Mammary epithelial cell (primary cell): ENCODE measurements at regions not wholly inside any gene's neighbourhood (a gene's known extent, or its start where the extent isn't known, plus 50 kb on each side); places are given as distances from the start of the nearest gene placed in this dataset.
"Not testable (repeated sequence)": the region's sequence is repeated elsewhere in the genome, so short reads cannot be mapped to it uniquely, and the experiment has no call there.

Source experiments
- EZH2 ChIP-seq: IDR thresholded peaks from 2 replicates; pipeline ENCODE4 v1.6.1; 2012; ENCODE audit warnings: low read length, inconsistent platforms, borderline replicate concordance
- TF ChIP-seq, protein P1 (sequence below), 2 donors: IDR thresholded peaks in 1 of 2; conservative IDR thresholded peaks in 1 of 2; 2 replicates each; pipeline ENCODE4 v1.5.1; 2011 to 2012; ENCODE audit warnings: inconsistent platforms in 2 of 2, low read length in 2 of 2, mild to moderate bottlenecking in 2 of 2, control low read depth in 1 of 2, low read depth in 1 of 2; ENCODE audit not compliant: insufficient read depth in 1 of 2; ENCODE audit errors: extremely low read depth in 1 of 2

DNA sequence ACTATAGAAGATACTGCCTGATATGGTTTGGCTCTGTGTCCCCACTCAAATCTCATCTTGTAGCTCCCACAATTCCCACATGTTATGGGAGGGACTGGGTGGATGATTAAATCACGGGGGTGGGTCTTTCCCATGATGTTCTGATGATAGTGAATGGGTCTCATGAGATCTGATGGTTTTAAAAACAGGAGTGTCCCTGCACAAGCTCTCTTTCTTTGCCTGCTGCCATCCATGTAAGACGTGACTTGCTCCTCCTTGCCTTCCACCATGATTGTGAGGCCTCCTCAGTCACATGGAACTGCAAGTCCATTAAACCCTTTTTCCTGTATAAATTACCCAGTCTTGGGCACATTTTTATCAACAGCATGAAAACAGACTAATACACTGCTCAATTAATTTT is 217.8 kb downstream of the FAM43A start:
- TF ChIP-seq, protein P1, sequence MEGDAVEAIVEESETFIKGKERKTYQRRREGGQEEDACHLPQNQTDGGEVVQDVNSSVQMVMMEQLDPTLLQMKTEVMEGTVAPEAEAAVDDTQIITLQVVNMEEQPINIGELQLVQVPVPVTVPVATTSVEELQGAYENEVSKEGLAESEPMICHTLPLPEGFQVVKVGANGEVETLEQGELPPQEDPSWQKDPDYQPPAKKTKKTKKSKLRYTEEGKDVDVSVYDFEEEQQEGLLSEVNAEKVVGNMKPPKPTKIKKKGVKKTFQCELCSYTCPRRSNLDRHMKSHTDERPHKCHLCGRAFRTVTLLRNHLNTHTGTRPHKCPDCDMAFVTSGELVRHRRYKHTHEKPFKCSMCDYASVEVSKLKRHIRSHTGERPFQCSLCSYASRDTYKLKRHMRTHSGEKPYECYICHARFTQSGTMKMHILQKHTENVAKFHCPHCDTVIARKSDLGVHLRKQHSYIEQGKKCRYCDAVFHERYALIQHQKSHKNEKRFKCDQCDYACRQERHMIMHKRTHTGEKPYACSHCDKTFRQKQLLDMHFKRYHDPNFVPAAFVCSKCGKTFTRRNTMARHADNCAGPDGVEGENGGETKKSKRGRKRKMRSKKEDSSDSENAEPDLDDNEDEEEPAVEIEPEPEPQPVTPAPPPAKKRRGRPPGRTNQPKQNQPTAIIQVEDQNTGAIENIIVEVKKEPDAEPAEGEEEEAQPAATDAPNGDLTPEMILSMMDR (conservative IDR thresholded peaks at IDR 0.05 in 1 of 2, IDR thresholded peaks at IDR 0.05 in 1 of 2; ENCODE audit: extremely low read depth in 1 of 2, insufficient read depth in 1 of 2, low read depth in 1 of 2, low read length in 2 of 2): not testable (repeated sequence)
- TF ChIP-seq EZH2: not testable (repeated sequence)
